Amniotic epithelial cell (primary cell): ENCODE measurements at regions not wholly inside any gene's neighbourhood (a gene's known extent, or its start where the extent isn't known, plus 50 kb on each side); places are given as distances from the start of the nearest gene placed in this dataset.

Source experiments
- DNase-seq: peaks from one replicate; pipeline ENCODE4 v3.0.0-alpha.2; 2010; ENCODE audit warnings: low read depth

GRCh38 chr1:3954170-3955169, 54.4 kb upstream of the C1orf174 start:
- DNase-seq, result no peak

GRCh38 chr1:3955196-3955772, 55.2 kb upstream of the C1orf174 start:
- DNase-seq, result no peak

- no peak for DNase-seq
These were observed 56.6 kb upstream of the C1orf174 start for GRCh38 chr1:3956527-3957170.

- DNase-seq, result no peak
These were observed 59.3 kb upstream of the C1orf174 start for GRCh38 chr1:3959361-3959760.

GRCh38 chr1:3963554-3963953, 63.5 kb upstream of the C1orf174 start:
- DNase-seq, result no peak

GRCh38 chr1:3965693-3966092, 65.6 kb upstream of the C1orf174 start:
- no peak for DNase-seq

- no peak for DNase-seq
These were observed 68.8 kb upstream of the C1orf174 start for GRCh38 chr1:3968851-3969250.

GRCh38 chr1:3971981-3972380, 71.9 kb upstream of the C1orf174 start:
- DNase-seq, result no peak

- DNase-seq, result no peak
These were observed 76.0 kb upstream of the C1orf174 start for GRCh38 chr1:3975903-3976630.

GRCh38 chr1:3976821-3977220, 76.7 kb upstream of the C1orf174 start:
- DNase-seq, result no peak

GRCh38 chr1:3978196-3978989, 78.3 kb upstream of the C1orf174 start:
- no peak for DNase-seq

- DNase-seq, result no peak
These were observed 78.9 kb upstream of the C1orf174 start for GRCh38 chr1:3978990-3979325.

- no peak for DNase-seq
These were observed 81.2 kb upstream of the C1orf174 start for GRCh38 chr1:3981261-3981660.

GRCh38 chr1:3981746-3982505, 81.9 kb upstream of the C1orf174 start:
- no peak for DNase-seq

- no peak for DNase-seq
These were observed 83.1 kb upstream of the C1orf174 start for GRCh38 chr1:3983181-3983580.

- no peak for DNase-seq
These were observed 84.5 kb upstream of the C1orf174 start for GRCh38 chr1:3984586-3984985.

- no peak for DNase-seq
These were observed 86.7 kb upstream of the C1orf174 start for GRCh38 chr1:3986686-3987218.

GRCh38 chr1:3987669-3988235, 87.7 kb upstream of the C1orf174 start:
- no peak for DNase-seq

GRCh38 chr1:3988431-3988830, 88.4 kb upstream of the C1orf174 start:
- no peak for DNase-seq

GRCh38 chr1:3989465-3989864, 89.4 kb upstream of the C1orf174 start:
- DNase-seq, result no peak
